SW 1271 (cell line): ENCODE measurements at regions not wholly inside any gene's neighbourhood (a gene's known extent, or its start where the extent isn't known, plus 50 kb on each side); places are given as distances from the start of the nearest gene placed in this dataset.
"Not testable (repeated sequence)": the region's sequence is repeated elsewhere in the genome, so short reads cannot be mapped to it uniquely, and the experiment has no call there.

Experiments
- DNase-seq, 2 experiments: peaks; one replicate each; lab custom pipeline; 2025; lab: John Stamatoyannopoulos, UW

- no peak for DNase-seq
Observed at GRCh38 chr7:39758234-39758970, 135.0 kb downstream of the RALA start.

GRCh38 chr7:39761449-39761848 lies 138.1 kb downstream of the RALA start:
- DNase-seq: no peak

DNA sequence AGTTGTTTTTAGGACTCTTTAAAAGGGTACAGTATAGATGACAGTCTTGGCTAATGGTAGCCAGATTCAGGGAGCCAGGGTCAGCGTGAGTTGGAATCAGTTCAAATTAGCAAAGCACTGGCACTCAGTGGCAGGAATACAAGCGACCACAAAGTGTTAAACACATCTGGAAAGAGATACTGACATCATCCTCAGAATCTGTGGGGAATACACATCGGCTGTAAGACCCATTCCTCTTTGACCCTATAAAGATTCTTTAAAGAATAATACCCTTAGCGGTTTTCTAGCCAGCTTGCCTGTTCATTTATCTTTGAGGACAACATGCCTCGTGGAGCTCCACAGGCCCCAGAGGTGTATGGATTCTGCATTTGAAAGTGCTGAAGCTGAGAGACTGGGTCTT lies 139.1 kb downstream of the RALA start:
- DNase-seq: not testable (repeated sequence)

GRCh38 chr7:39762881-39763280 lies 139.5 kb downstream of the RALA start:
- DNase-seq: not testable (repeated sequence)

GRCh38 chr7:39765833-39766232 lies 142.5 kb downstream of the RALA start:
- DNase-seq: not testable (repeated sequence)

GRCh38 chr7:39768439-39768838 lies 145.1 kb downstream of the RALA start:
- DNase-seq: not testable (repeated sequence)

DNA sequence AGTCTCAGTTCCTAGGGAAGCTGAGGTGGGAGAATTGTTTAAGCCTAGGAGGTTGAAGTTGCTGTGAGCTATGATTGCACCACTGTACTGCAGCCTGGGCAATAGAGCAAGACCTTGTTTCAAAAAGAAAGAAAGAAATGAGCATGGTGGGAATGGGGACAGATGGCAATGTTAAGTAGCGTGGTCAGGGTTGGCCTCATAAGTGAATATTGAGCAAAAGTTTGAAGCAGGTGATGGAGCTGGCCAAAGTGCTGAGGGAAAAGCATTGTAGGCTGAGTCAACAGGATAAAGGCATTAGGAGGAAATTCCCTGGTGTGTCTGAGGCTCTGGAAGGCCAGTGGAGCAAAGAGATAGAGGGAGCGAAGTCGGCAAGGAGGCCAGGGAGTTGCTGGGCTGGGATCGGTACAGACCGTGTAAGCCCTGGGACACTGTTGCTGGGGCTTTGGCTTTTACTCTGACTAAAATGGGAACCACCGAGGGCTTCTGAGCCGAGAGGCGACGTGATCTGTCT lies 151.0 kb downstream of the RALA start:
- DNase-seq: not testable (repeated sequence)

- DNase-seq: not testable (repeated sequence)
Observed at GRCh38 chr7:39781557-39781956, 158.2 kb downstream of the RALA start.

GRCh38 chr7:39786440-39786839 lies 163.1 kb downstream of the RALA start:
- DNase-seq: not testable (repeated sequence)

GRCh38 chr7:39791035-39791434 lies 159.0 kb upstream of the CDK13 start:
- not testable (repeated sequence) for DNase-seq

- not testable (repeated sequence) for DNase-seq
Observed at GRCh38 chr7:39791911-39792310, 158.1 kb upstream of the CDK13 start.

DNA sequence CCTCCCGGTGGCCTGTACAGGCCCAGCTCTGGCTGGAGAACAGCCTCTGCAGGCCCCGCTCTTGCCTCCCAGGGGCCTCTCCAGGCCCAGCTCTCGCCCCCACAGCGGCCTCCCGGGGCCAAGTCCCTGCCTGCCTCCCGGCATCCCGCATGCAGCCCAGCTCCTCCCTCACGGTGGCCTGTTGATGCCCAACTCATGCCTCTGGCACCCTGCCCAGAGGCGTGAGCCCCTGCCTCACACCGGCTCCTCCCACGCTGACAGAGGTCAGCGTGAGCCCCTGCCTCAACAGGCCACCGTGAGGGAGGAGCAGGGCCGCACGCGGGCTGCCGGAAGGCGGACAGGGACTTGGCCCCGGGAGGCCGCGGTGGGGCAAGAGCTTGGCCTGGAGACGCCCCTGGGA lies 157.0 kb upstream of the CDK13 start:
- DNase-seq: not testable (repeated sequence)

DNA sequence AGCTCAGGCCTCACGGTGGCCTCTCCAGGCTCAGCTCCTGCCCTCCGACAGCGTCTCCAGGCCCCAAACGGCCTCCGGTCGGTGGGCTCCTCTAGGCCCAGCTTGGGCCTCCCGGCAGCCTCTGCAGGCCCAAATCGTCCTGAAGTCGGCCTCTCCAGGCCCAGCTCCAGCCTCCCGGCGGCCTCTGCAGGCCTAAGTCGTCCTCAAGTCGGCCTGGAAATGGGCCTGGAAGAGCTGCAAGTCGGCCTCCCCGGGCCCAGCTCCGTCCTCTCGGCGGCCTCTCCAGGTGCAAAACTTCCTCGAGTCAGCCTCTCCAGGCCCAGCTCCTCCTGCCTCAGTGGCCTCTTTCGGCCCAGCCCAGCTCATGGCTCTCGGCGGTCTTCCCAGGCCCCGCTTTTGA lies 156.2 kb upstream of the CDK13 start:
- not testable (repeated sequence) for DNase-seq

- not testable (repeated sequence) for DNase-seq
Observed at GRCh38 chr7:39796947-39797346, 153.1 kb upstream of the CDK13 start.

DNA sequence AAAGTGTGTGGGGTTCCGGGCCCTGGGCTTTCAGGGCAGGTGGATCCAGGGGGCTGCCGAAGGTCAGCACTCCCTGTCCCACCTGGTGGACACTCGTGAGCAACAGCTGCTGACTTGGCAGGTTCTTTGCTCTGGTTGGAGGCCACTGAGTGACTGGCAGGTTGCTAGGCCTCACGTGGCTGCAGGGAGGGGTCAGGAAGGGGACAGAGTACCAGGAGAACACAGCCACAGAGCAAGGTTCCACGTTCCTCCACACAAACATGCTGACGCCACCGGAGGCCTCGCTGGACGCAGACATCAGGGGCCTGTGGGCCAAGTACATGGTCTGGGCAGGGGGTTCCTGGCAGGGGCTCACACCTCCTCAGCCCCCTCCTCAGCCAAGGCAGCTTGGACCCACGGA lies 152.0 kb upstream of the CDK13 start:
- not testable (repeated sequence) for DNase-seq

- DNase-seq: no peak
Observed at GRCh38 chr7:39808796-39809481, 141.1 kb upstream of the CDK13 start.

DNA sequence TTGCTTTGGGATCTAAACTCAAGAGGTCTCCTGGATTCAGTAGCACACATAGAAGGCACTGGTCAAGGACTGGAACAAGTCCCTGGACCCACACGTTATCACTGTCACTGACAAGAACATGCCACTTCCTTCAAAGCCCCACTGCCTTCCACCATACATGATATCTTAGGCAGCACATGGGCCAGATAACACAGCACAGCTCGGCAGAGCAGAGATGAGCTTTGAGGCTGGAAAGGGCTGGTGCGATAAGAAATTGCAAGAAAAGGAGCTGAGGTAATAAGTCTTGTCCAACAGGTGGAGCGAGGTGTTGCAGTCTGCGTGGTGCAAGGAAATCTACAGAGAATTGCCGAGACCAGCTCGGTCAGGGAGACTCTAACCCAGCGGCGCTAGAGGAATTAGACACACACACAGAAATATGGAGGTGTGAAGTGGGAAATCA lies 139.8 kb upstream of the CDK13 start:
- DNase-seq: no peak

DNA sequence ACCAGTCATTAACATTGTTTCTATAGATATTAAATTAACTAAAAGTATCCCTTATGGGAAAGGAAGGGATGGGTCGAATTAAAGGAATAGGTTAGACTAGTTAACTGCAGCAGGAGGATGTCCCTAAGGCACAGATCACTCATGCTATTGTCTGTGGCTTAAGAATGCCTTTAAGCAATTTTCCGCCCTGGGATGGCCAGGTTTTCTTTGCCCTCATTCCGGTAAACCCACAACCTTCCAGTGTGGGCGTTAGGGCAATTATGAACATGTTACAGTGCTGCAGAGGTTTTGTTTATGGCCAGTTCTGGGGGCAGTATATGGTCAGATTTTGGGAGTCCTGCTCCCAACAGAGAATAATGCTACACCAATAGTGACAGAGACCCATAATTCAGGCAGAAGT lies 139.3 kb upstream of the CDK13 start:
- no peak for DNase-seq

DNA sequence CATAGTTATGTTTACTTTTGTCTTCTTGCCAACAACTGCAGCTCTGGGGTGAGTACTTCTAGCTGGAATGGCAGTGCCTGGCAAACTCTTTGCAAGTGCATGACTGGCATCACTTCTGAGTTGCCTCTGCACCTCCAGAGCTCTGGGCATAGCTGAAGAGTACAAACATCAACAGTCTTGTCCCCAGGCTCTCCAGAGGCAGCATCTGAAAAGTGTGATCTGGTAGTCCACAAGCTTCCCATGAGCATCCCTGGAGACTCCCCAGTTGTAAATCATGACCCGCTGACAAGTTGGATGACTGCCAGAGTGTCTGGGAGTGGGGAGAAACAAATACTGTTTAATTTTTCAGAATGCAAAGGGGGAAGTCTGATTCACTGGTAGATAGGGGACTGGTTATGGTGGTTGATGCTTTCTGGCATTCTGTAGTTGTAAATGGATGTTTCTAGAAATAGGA lies 138.9 kb upstream of the CDK13 start:
- DNase-seq: no peak

GRCh38 chr7:39816462-39817060 lies 133.5 kb upstream of the CDK13 start:
- DNase-seq: no peak

DNA sequence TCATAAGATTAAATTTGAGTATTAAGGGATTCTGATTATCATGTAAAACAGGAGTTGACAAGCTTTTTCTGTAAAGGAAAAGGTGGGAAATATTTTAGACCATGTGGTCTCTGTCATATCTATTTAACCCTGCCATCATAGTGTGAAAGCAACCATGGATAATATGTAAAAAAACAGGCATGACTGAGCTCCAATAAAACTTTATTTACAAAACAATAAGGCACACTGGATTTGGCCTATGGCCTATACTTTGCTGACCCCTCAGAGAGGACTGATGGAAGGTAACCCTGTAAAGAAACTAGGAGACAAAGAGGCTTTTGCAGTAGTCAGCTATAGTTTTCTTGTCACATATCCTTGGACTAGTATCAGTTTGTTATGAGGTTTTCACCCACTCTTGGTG lies 130.5 kb upstream of the CDK13 start:
- no peak for DNase-seq

GRCh38 chr7:39824456-39825200 lies 125.4 kb upstream of the CDK13 start:
- DNase-seq: no peak
